HUDEP-2 (cell line): ENCODE measurements at regions not wholly inside any gene's neighbourhood (a gene's known extent, or its start where the extent isn't known, plus 50 kb on each side); places are given as distances from the start of the nearest gene placed in this dataset.
"Not testable (repeated sequence)": the region's sequence is repeated elsewhere in the genome, so short reads cannot be mapped to it uniquely, and the experiment has no call there.

Source experiments
- DNase-seq, 76 experiments: peaks; one replicate each; lab custom pipeline; 2025; ENCODE audit not compliant: unreplicated experiment in 76 of 76; lab: John Stamatoyannopoulos, UW

GRCh38 chr7:25686493-25686892, 458.2 kb upstream of the NPVF start:
- DNase-seq: no peak

- DNase-seq: no peak
These were observed 457.8 kb upstream of the NFE2L3 start for GRCh38 chr7:25694211-25694610.

DNA sequence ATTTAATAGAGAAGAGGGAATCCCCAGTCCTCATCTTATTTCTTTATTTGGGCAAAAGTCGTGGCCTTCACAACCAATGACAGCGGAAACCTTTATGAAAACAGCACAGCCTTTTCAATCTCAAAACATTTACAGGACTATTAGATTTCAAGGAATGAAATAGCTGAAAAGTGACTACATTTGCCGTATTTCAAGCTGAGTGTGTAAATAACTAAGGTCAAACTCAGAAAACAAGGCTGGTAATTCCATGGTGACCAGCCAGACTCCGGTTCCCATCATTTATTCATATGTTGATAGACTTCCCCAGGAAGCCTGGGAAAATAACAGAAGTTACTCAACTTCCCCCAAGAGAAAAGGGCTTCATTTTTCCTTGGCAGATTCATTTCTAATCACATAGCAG, 457.3 kb upstream of the NFE2L3 start:
- DNase-seq: no peak

DNA sequence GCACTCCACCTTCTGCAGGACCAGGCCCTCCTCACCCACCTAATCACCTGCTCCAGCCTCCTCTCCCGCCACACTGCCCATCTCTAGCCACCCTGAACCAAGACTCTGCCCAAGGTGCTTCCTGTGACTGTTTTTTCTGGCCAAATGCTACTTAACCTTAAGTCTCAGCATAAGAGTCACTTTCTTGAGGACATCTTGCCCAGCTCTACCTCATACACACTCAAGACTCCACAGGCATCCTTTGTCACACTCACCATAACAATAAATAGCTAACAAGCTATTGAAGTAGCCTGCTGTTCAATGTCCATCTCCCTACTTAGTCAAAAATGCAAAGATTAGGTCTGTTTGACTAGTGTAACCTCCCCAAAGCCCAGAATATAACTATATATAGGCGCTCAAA, 455.4 kb upstream of the NFE2L3 start:
- no peak for DNase-seq

DNA sequence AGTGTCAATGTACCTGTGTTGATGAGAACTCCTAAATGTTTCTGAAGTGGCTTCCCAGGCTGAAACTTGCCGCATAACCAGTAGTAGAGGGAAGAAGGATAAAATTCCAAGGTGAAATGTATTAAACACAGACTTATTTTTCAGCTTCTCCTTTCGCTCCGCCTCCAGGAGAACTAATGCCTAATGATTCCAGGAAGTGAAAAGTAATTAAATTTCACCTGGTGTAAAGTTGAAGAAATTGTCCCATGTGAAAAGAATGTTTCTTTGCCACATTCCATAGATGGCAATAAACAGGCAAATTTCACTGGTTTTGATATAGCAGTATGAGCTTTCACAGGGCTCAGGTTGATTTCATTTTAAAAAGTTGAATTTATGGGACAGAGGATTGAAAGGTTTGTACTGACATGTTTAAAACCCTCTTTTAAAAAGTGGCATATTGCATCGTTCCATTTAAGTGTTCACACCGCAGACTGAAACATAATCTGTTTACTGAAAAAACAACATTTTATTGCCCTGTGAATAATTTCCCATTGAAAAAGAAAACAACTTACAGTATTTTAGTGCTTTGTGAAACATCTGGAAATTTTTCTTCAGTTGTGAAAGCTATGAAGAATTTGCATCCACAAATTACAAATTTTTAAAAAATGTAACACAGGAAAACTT, 453.4 kb upstream of the NFE2L3 start:
- DNase-seq: no peak

- DNase-seq: not testable (repeated sequence)
These were observed 451.9 kb upstream of the NFE2L3 start for GRCh38 chr7:25700141-25700540.

DNA sequence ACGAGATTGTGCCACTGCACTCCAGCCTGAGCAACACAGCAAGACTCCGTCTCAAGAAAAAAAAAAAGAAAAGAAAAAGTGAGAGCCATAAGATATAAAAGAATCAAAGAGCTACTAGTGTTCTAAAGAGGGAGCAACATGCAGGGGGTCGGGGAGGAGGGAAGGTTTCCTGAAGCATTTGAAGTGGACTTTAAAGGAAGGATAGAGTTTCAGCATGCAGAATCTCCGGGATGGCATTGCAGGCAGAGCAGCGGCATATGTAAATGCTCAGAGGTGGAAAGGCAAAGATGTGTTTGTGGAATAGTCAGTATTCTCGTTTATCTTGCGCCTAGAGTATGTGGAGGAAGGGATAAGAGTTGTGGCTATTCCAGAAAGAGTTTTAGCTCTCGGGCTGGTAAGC, 447.6 kb upstream of the NFE2L3 start:
- DNase-seq: no peak

DNA sequence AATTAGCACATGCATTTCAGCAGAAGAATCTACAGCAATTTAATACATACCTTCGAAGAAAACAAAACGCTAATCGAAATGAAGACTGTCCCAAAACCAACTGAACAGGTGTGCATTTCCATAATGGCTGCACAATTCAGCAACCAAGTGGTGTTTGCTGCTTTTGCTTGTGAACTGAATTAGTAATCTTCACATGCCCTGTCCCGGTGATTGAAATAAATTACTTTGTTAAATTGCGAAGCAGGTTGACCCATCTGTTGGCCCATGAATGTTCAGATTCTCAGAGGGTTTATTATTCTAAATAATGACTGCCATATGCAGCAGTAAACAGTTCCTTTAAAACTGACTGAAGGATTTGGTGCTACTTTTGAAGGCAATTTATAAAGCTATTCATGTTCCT, 445.2 kb upstream of the NFE2L3 start:
- DNase-seq: no peak

DNA sequence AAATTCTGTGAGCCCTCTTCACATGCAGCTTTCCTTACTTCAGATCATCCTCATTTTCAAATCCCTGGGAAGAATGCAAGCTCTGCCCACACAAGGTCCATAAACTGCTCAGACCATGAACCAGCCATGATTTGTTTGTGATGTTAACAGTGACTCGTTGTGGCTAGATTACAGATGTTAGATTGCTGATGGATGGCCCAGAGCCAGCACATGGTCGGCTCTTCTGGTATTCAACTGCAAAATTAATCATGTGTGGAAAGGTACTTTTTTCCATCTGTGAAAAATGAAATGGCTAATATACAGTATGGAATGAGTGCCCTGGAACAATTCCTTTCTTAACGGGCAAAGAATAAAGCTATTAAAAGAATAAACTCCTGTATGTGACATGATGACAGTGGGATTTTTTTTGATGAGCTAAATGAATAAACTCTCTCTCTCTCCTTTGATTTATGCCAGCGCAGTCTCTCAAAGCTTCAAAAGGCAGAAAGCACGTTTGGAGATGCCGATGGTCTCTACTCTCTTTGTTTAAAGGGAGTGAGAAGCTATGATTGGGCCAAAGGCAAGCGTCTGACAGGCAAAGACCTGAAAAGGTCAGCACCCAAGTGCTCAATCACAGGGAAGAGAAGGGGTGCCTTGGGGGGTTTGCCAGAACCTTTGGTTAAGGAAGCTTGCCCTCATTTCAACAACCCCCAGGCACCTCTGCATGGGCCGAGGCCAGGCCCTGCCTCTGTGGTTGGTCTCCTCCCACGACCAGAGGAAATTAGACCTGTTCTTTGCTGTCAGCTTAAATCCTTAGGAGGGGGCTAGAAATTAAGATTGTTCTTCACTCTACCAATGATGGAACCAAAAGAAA, 444.0 kb upstream of the NFE2L3 start:
- no peak for DNase-seq

- no peak for DNase-seq
These were observed 441.0 kb upstream of the NFE2L3 start for GRCh38 chr7:25710959-25711358.

GRCh38 chr7:25711940-25712339, 440.1 kb upstream of the NFE2L3 start:
- no peak for DNase-seq

DNA sequence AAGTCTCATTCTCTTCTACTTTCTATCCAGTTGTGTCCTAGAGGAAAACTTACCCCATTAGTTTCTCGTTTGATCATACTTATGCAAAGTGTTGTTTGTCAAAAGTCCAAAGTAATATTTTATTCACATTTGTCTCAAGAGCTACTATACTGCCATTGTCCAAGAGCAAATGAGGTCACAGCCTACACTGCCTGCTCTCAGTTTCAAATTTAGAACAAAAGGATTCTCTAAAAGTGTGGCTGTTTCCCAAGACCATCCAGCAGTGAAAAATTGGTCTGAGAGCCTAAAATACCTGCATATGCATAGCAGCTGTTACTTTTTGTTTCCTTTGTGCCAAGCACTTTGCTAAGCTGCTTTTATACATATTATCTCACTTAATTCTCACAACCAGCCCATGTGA, 439.5 kb upstream of the NFE2L3 start:
- DNase-seq: no peak

DNA sequence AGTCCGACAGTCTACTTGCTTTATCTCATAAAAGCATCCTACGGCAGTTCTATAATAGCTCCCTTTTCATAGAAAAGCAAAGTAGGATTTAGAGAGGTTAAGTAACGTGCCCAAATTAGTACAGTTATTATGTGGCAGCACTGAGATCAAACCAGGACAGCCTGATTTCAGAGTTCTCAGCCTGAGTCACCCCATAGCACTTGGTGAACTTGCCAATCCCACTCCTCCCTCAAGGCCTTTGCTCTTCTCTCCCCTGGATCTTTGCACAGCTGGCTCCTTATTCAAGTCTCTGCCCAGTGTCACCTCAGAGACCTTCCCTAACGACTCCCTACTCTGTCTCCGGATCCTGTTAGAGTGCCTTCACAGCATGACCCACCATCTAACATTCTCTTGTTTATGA, 438.0 kb upstream of the NFE2L3 start:
- no peak for DNase-seq

DNA sequence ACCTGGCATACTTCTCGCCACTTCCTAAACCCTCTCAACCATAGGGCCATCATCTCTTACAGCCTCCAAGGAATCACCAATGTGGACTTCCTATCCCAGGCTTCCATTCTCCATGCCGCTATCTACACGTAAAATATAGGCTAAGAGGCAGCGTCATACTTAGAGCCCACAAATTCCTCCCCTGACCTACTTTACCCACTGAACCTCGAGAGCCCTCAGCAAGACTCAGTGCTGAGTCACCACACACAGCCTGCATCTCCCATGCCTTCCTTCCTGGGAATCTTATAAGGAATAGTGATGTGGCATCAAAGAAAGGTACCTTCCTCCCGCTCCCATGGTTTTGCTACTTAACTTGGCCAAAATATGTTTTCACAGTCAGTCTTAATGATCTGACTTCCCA, 435.6 kb upstream of the NFE2L3 start:
- no peak for DNase-seq

DNA sequence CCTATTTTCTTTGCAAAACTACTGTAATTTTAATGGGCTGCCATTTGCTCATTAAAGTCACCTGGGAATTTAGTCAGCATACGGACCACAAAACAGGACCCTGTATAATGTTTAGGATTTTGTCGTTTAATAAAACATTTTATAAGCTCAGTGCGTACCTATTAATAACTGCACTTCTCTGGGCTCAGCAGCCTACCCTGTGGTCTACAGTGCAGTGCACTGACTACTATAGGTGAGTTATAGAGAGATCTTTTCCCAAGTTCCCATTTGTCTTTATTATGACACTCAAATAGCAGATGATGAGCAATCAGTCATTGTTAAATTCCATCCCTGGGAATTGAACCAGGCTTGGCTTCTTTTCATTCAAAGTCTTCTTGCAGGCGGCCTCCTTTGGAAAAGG, 433.4 kb upstream of the NFE2L3 start:
- no peak for DNase-seq

GRCh38 chr7:25719190-25719896, 432.7 kb upstream of the NFE2L3 start:
- no peak for DNase-seq

DNA sequence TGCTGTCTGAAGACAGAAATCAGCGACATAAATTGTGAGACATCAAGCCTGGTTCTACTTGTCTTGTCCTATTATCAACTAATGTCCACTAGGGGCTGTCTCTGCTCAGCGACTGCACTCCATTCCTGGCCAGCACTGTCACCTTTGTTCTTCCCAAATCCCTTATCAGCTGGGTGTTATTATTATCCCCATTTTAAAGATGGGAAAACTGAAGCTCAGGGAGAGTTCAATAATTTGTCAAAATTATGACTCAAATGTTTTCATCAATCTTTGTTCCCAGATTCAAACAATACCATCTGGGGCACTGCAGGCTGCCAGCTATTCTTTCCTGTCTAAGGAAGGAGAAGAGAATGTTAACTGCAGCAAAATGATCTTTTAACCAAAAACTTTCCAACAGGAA, 431.6 kb upstream of the NFE2L3 start:
- DNase-seq: no peak

- no peak for DNase-seq
These were observed 429.1 kb upstream of the NFE2L3 start for GRCh38 chr7:25722856-25723255.

DNA sequence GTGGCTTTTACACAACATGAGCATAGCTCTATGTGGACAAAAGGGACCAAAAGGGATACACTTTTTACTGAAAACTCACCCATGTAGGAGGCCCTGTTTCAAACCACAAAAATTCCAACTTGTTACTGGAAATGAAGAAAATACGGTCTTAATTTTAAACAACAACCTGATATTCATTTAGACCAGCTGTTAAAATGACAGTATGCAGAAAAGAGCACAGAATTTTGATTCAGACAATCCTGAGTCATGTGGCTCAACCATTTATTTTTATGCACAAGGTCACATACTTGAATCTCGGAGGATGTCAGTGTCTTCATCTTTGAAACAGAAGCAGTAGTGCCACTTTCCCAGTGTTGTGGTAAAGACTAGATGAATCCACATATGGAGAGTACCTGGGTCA, 426.5 kb upstream of the NFE2L3 start:
- DNase-seq: no peak

GRCh38 chr7:25726170-25726780, 425.7 kb upstream of the NFE2L3 start:
- DNase-seq: no peak

- no peak for DNase-seq
These were observed 425.2 kb upstream of the NFE2L3 start for GRCh38 chr7:25726781-25727311.
